ENCODE measurements at regions not wholly inside any gene's neighbourhood (a gene's known extent, or its start where the extent isn't known, plus 50 kb on each side); places are given as distances from the start of the nearest gene placed in this dataset.

GRCh38 chr12:58815235-58815634 is 105.1 kb downstream of the LRIG3 start:
- no peaks in the 10 kb centered on the region for H3K9me2 ChIP-seq
- DNase-seq = no peak
- WGBS (ENCODE audit: low lambda C conversion rate) = 12% methylated on average over 3 of the region's 3 CpGs
- no peaks in the 10 kb centered on the region for H4K20me1 ChIP-seq (ENCODE audit: insufficient read depth)
- ChIA-PET CTCF (no interaction called here), POLR2A (no interaction called here)
- no peak overlapping the region for H3K9ac ChIP-seq
- no peaks in the 10 kb centered on the region for H3K4me1 ChIP-seq (ENCODE audit: control insufficient read depth in 1 of 2, insufficient read depth in 2 of 2, low read depth in 1 of 2, low read length in 1 of 2)
- H3K4me3 ChIP-seq (ENCODE audit: low read depth in 2 of 2, low read length in 1 of 2) = no peak overlapping the region
- H3K4me2 ChIP-seq = no peak overlapping the region
- no peak for TF ChIP-seq GATA2 (CRISPR knock-in tag; IDR thresholded peaks at IDR 0.05)
- TF ChIP-seq SIN3A (IDR thresholded peaks at IDR 0.05; ENCODE audit: borderline replicate concordance, low read depth, low read length) = no peak
- no peak for TF ChIP-seq CTCF (IDR thresholded peaks at IDR 0.05)
- TF ChIP-seq ELF1 (IDR thresholded peaks at IDR 0.05) = no peak
- no peak for TF ChIP-seq IRF3 (IDR thresholded peaks at IDR 0.05; ENCODE audit: low read depth, low read length)
- no peak for TF ChIP-seq REST (IDR thresholded peaks at IDR 0.05; ENCODE audit: low read depth, low read length)
- no peak for TF ChIP-seq RCOR1 (IDR thresholded peaks at IDR 0.05; ENCODE audit: low read length)
- no peak for TF ChIP-seq GABPA (IDR thresholded peaks at IDR 0.05; ENCODE audit: low read depth)
- TF ChIP-seq MAX (IDR thresholded peaks at IDR 0.05; ENCODE audit: low read depth) = no peak
- TF ChIP-seq NFIC (IDR thresholded peaks at IDR 0.05; ENCODE audit: borderline replicate concordance) = no peak
- no peak for TF ChIP-seq ZBTB33 (IDR thresholded peaks at IDR 0.05; ENCODE audit: borderline replicate concordance, low read depth)
- no peak for TF ChIP-seq SMC3 (IDR thresholded peaks at IDR 0.05; ENCODE audit: low read depth, low read length)
- no peak for TF ChIP-seq TCF12 (IDR thresholded peaks at IDR 0.05)
- no peak for TF ChIP-seq TEAD4 (IDR thresholded peaks at IDR 0.05; ENCODE audit: borderline replicate concordance, insufficient read depth)
- TF ChIP-seq PBX3 (IDR thresholded peaks at IDR 0.05) = no peak
- TF ChIP-seq EZH2phosphoT487 (IDR thresholded peaks at IDR 0.05; ENCODE audit: borderline replicate concordance, low read depth) = no peak
- no peak for TF ChIP-seq USF2 (IDR thresholded peaks at IDR 0.05; ENCODE audit: borderline replicate concordance, low read depth, low read length)
- H3K27me3 ChIP-seq (ENCODE audit: insufficient read depth) = no peaks in the 10 kb centered on the region; the same call in 1 of the 2 replicates
- H2AFZ ChIP-seq (ENCODE audit: low read depth) = no peak overlapping the region
- H3K9me3 ChIP-seq = no peaks in the 10 kb centered on the region
- no peak overlapping the region for H3K27ac ChIP-seq (ENCODE audit: low read depth in 2 of 2, low read length in 1 of 2)
- no peaks in the 10 kb centered on the region for H3K36me3 ChIP-seq (replicated peaks in 1 of 2; ENCODE audit: control insufficient read depth in 1 of 2, insufficient read depth in 2 of 2, low read length in 1 of 2)
- no peaks in the 10 kb centered on the region for H3F3A ChIP-seq (replicated peaks; ENCODE audit: insufficient read depth)
- no peaks in the 10 kb centered on the region for H3K79me2 ChIP-seq (ENCODE audit: insufficient read depth)
